B cell (primary cell): ENCODE measurements at regions not wholly inside any gene's neighbourhood (a gene's known extent, or its start where the extent isn't known, plus 50 kb on each side); places are given as distances from the start of the nearest gene placed in this dataset.

ENCODE experiments used
- ATAC-seq: fragments of 200-7000 bp; cut with Tn5 transposase; one replicate; pipeline ENCODE4 v1.10.0; 2021; ENCODE audit warnings: low read depth, mild to moderate bottlenecking, moderate number of reproducible peaks, moderate library complexity
- CTCF ChIA-PET: fragments of 350-600 bp; sonication (Branson Sonifier 250); formaldehyde crosslinking; loops from one replicate; lab custom pipeline; 2021; ENCODE audit warnings: antibody characterized with exemption, inconsistent platforms; lab: Charles Lee
- POLR2A ChIA-PET: fragments of 350-600 bp; sonication (Branson Sonifier 250); formaldehyde crosslinking; loops from one replicate; lab custom pipeline; 2021; ENCODE audit warnings: antibody characterized with exemption; lab: Charles Lee
- DNase-seq: peaks from one replicate; pipeline ENCODE4 v3.0.0; 2013
- H2AFZ ChIP-seq: 2 replicates; pipeline ENCODE4 v1.6.1; 2012; ENCODE audit warnings: mild to moderate bottlenecking, low read depth, low read length; ENCODE audit not compliant: insufficient read depth, poor library complexity, severe bottlenecking
- H3K27ac ChIP-seq, 2 donors: 1 replicate in 1 of 2; 2 replicates in 1 of 2; pipeline ENCODE4 v1.5.1; 2012 to 2013; ENCODE audit warnings: low read length in 2 of 2, mild to moderate bottlenecking in 2 of 2, moderate library complexity in 1 of 2
- H3K27me3 ChIP-seq, 4 experiments: fragments of 200-600 bp in 1 of 4; sonication (generic) in 1 of 4; replicated peaks in 1 of 4; 1 replicate in 2 of 4; 2 replicates in 2 of 4; pipeline versions ENCODE4 v1.6.1 to v1.7.0; 2013 to 2016; ENCODE audit warnings: low read length in 3 of 4, mild to moderate bottlenecking in 2 of 4, mixed read lengths in 1 of 4, moderate library complexity in 1 of 4; ENCODE audit not compliant: insufficient read depth in 4 of 4, control insufficient read depth in 3 of 4; ENCODE audit errors: control extremely low read depth in 1 of 4
- H3K36me3 ChIP-seq, 2 experiments: replicated peaks in 1 of 2; 1 replicate in 1 of 2; 2 replicates in 1 of 2; pipeline versions ENCODE4 v1.6.1 to v1.7.1; 2013; ENCODE audit warnings: low read length in 1 of 2; ENCODE audit not compliant: insufficient read depth in 2 of 2, control insufficient read depth in 1 of 2; ENCODE audit errors: control extremely low read depth in 1 of 2, extremely low read depth in 1 of 2
- H3K4me1 ChIP-seq, 2 donors: fragments of 200-600 bp in 1 of 2; sonication (generic) in 1 of 2; 1 replicate in 1 of 2; 2 replicates in 1 of 2; pipeline versions ENCODE4 v1.5.1 to v1.6.1; 2013 to 2017; ENCODE audit warnings: low read length in 2 of 2; ENCODE audit not compliant: control insufficient read depth in 2 of 2, insufficient read depth in 2 of 2
- H3K4me2 ChIP-seq: replicated peaks from 2 replicates; pipeline ENCODE3; 2012; ENCODE audit warnings: mild to moderate bottlenecking, low read depth, low read length; ENCODE audit not compliant: poor library complexity, severe bottlenecking
- H3K4me3 ChIP-seq, 5 experiments: fragments of 200-600 bp in 1 of 5; sonication (generic) in 1 of 5; 1 replicate in 3 of 5; 2 replicates in 2 of 5; pipeline versions ENCODE4 v1.5.1 to v1.7.0; 2011 to 2016; ENCODE audit warnings: low read length in 4 of 5, mild to moderate bottlenecking in 4 of 5, low read depth in 2 of 5, control low read depth in 1 of 5, moderate library complexity in 1 of 5; ENCODE audit not compliant: insufficient read depth in 1 of 5; ENCODE audit errors: control extremely low read depth in 1 of 5, extremely low read depth in 1 of 5
- H3K79me2 ChIP-seq: fragments of 200-600 bp; sonication (generic); one replicate; pipeline ENCODE4 v1.6.0; 2016; ENCODE audit warnings: low read length; ENCODE audit not compliant: control insufficient read depth, insufficient read depth
- H3K9ac ChIP-seq: fragments of 200-600 bp; sonication (generic); 2 replicates; pipeline ENCODE4 v1.6.1; 2017; ENCODE audit warnings: mild to moderate bottlenecking, low read length, moderate library complexity
- H3K9me3 ChIP-seq, 3 donors: one replicate each; pipeline versions ENCODE4 v1.6.1 to v1.7.1; 2013; ENCODE audit warnings: low read length in 2 of 3; ENCODE audit not compliant: control insufficient read depth in 2 of 3, insufficient read depth in 1 of 3; ENCODE audit errors: control extremely low read depth in 1 of 3
- H4K20me1 ChIP-seq: 2 replicates; pipeline ENCODE4 v1.6.0; 2012; ENCODE audit warnings: mild to moderate bottlenecking, low read length; ENCODE audit not compliant: insufficient read depth, control insufficient read depth, poor library complexity, severe bottlenecking
- H3K27ac Mint-ChIP-seq: one replicate; pipeline ENCODE4 v1.8.0; 2021; ENCODE audit warnings: mixed read lengths
- H3K27me3 Mint-ChIP-seq: one replicate; pipeline ENCODE4 v1.8.0; 2021; ENCODE audit warnings: mixed read lengths
- H3K4me1 Mint-ChIP-seq: one replicate; pipeline ENCODE4 v1.8.0; 2021; ENCODE audit warnings: mixed read lengths
- H3K4me3 Mint-ChIP-seq: one replicate; pipeline ENCODE4 v1.8.0; 2021; ENCODE audit warnings: mixed read lengths
- H3K9me3 Mint-ChIP-seq: one replicate; pipeline ENCODE4 v1.8.0; 2022; ENCODE audit warnings: mixed read lengths; ENCODE audit not compliant: insufficient read depth
- CTCF ChIP-seq: fragments of 200-600 bp; IDR thresholded peaks from one replicate; pipeline ENCODE4 v1.8.0; 2022; ENCODE audit warnings: antibody characterized with exemption, mild to moderate bottlenecking
- EZH2 ChIP-seq: IDR thresholded peaks from 2 replicates; pipeline ENCODE4 v1.6.1; 2012; ENCODE audit warnings: borderline replicate concordance, low read depth, mild to moderate bottlenecking, moderate library complexity, low read length; ENCODE audit not compliant: insufficient read depth, poor library complexity, severe bottlenecking
- WGBS: methylation state at CpG from one replicate; pipeline ENCODE4 v1.1.5; 2013; ENCODE audit warnings: missing lambda C conversion rate; ENCODE audit not compliant: insufficient coverage; 5-methylcytosine and 5-hydroxymethylcytosine counted together
- intact Hi-C: fragments of 100-400 bp; cut with micrococcal nuclease; formaldehyde crosslinking; loops from one replicate; pipeline ENCODE4 v1.10.0; 2022

GRCh38 chr3:30169487-30169886, 436.9 kb upstream of the TGFBR2 start:
- peaks cover 3% of the 10 kb centered on the region for H3K27me3 Mint-ChIP-seq
- no peak overlapping the region for H3K27ac Mint-ChIP-seq
- no peaks in the 10 kb centered on the region for H3K4me1 Mint-ChIP-seq
- Histone ChIP-seq H3K27me3 (no peaks in the 10 kb centered on the region), H3K9ac (no peak overlapping the region), H3K4me1 (no peaks in the 10 kb centered on the region), H3K4me3 (no peak overlapping the region), H2AFZ (no peak overlapping the region), H3K79me2 (no peaks in the 10 kb centered on the region), H4K20me1 (no peaks in the 10 kb centered on the region), H3K36me3 (no peaks in the 10 kb centered on the region), H3K9me3 (peaks cover 0 to 7% (median 0%) of the 10 kb centered on the region in 3 donors), H3K4me2 (no peak overlapping the region), H3K27ac (no peak overlapping the region)
- intact Hi-C loops: no loop called here
- no peak overlapping the region for H3K4me3 Mint-ChIP-seq
- POLR2A ChIA-PET: no interaction called here
- DNase-seq (no peak), ATAC-seq (no peak)
- CTCF ChIA-PET: interaction anchor here (0.8 kb wide), 1 partner anchor 28 kb away, joined by 3 read pairs; no protein-coding TSS in a partner anchor
- TF ChIP-seq CTCF: no peak
- TF ChIP-seq EZH2: no peak
- H3K9me3 Mint-ChIP-seq: no peaks in the 10 kb centered on the region

- H3K9me3 ChIP-seq: peaks cover 0 to 5% (median 0%) of the 10 kb centered on the region in 3 donors
- intact Hi-C loops: no loop called here
- ATAC-seq: no peak
- no peak overlapping the region for H3K4me2 ChIP-seq
- CTCF ChIA-PET: interaction anchor here (0.9 kb wide), 1 partner anchor 28 kb away, joined by 3 read pairs; no protein-coding TSS in a partner anchor
- no peak overlapping the region for H3K9ac ChIP-seq
- H3K36me3 ChIP-seq: no peaks in the 10 kb centered on the region
- H3K27ac ChIP-seq: no peak overlapping the region
- Mint-ChIP-seq H3K4me1 (no peaks in the 10 kb centered on the region), H3K9me3 (no peaks in the 10 kb centered on the region), H3K27me3 (peaks cover 3% of the 10 kb centered on the region), H3K27ac (no peak overlapping the region), H3K4me3 (no peak overlapping the region)
- POLR2A ChIA-PET: no interaction called here
- no peak for DNase-seq
- no peaks in the 10 kb centered on the region for H3K4me1 ChIP-seq
- no peak overlapping the region for H2AFZ ChIP-seq
- WGBS: no CpG with 5 or more reads among the region's 2 CpGs
- H4K20me1 ChIP-seq: no peaks in the 10 kb centered on the region
- H3K79me2 ChIP-seq: no peaks in the 10 kb centered on the region
- no peak overlapping the region for H3K4me3 ChIP-seq
- no peaks in the 10 kb centered on the region for H3K27me3 ChIP-seq
- TF ChIP-seq EZH2: no peak
- TF ChIP-seq CTCF: no peak
Observed at GRCh38 chr3:30170681-30171438, 435.5 kb upstream of the TGFBR2 start.
